ENCODE measurements at regions not wholly inside any gene's neighbourhood (a gene's known extent, or its start where the extent isn't known, plus 50 kb on each side); places are given as distances from the start of the nearest gene placed in this dataset.

DNA sequence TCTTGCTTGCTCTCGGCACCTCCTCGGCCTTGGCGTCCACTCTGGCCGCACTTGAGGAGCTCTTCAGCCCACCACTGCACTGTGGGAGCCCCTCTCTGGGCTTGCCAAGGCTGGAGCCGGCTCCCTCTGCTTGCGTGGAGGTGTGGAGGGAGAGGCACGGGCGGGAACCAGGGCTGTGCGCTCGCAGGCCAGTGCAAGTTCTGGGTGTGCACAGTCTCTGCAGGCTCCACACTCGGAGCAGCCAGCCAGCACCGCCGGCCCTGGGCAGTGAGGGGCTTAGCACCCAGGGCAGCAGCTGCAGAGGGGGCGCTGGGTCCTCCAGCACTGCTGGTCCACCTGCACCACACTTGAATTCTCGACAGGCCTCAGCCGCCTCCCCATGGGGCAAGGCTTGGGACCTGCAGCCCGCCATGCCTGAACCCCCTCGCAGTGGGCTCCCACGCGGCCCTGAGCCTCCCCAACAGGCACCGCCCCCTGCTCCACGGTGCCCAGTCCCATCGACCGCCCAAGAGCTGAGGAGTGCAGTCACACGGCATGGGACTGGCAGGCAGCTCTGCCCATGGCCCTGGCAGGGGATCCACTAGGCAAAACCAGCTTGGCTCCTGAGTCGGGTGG lies 411.2 kb upstream of the CHAC2 start:
- WGBS, 2 donors (ENCODE audit: low coverage in 1 of 2) = 94% methylated on average over 7 of the region's 26 CpGs; no CpG with 5 or more reads in 1 of the 2 donors
- no peak for ATAC-seq
- Histone ChIP-seq H3K9me3 (peaks cover 0 to 34% (median 0%) of the 10 kb centered on the region in 3 donors), H3K27me3 (no peaks in the 10 kb centered on the region), H3K4me3 (no peak overlapping the region), H3K4me1 (no peaks in the 10 kb centered on the region), H3K27ac (no peak overlapping the region), H3K36me3 (no peaks in the 10 kb centered on the region)
- TF ChIP-seq EP300 (IDR thresholded peaks at IDR 0.05) = no peak
- TF ChIP-seq POLR2A (IDR thresholded peaks at IDR 0.05) = no peak
- no peak for TF ChIP-seq POLR2AphosphoS5 (IDR thresholded peaks at IDR 0.05)

DNA sequence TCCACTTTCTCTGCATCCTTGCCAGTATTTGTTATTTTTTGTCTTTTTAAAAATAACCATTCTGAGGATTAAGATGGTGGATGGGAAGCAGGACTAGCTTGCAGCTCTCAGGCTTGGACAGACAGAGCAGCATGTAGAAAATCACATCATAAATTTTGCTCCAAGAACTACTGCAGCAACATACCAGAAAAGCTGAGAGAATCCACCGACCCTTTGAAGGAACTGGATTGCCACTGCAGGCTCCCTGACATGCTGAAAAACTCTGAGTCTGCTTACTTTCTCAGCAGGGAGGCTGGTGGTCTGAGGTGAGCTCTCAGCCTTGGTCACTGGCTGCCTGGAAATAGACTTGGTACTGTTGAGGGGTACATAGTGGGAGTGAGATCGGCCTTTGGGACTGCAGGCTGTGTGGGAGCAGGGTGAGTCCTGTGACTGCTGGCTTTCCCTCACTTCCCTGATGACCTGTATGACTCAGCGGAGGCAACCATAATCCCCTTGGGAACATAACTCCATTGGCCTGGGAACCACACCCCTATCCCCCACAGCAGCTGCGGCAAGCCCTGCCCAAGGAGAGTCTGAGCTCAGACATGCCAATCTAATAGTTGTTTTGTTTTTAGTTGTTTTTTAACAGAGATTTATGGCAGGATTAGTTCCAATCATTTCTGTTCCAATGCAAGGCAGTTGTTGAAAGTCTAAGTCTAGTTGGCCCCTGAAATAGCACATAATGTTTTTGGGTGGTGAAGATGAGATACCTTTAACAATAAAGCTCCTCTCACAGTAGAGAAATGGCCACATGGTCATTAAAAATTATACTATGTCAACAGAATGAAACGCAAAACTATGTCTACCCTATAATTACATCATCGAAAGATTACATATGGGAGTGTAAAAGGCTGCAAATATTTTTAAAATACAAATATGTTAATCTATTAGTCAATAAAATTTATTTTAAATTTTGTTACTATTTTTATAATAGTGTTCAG lies 414.2 kb upstream of the CHAC2 start:
- TF ChIP-seq, protein P1, sequence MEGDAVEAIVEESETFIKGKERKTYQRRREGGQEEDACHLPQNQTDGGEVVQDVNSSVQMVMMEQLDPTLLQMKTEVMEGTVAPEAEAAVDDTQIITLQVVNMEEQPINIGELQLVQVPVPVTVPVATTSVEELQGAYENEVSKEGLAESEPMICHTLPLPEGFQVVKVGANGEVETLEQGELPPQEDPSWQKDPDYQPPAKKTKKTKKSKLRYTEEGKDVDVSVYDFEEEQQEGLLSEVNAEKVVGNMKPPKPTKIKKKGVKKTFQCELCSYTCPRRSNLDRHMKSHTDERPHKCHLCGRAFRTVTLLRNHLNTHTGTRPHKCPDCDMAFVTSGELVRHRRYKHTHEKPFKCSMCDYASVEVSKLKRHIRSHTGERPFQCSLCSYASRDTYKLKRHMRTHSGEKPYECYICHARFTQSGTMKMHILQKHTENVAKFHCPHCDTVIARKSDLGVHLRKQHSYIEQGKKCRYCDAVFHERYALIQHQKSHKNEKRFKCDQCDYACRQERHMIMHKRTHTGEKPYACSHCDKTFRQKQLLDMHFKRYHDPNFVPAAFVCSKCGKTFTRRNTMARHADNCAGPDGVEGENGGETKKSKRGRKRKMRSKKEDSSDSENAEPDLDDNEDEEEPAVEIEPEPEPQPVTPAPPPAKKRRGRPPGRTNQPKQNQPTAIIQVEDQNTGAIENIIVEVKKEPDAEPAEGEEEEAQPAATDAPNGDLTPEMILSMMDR (IDR thresholded peaks at IDR 0.05) = no peak
- TF ChIP-seq POLR2AphosphoS5 (IDR thresholded peaks at IDR 0.05) = no peak
- TF ChIP-seq EP300 (IDR thresholded peaks at IDR 0.05) = no peak
- TF ChIP-seq POLR2A (IDR thresholded peaks at IDR 0.05) = no peak
- WGBS, 2 donors (ENCODE audit: low coverage in 1 of 2) = 76 to 94% methylated on average over 3 to 4 of the region's 6 CpGs
- Histone ChIP-seq H3K4me3 (no peak overlapping the region), H3K27ac (no peak overlapping the region), H3K36me3 (no peaks in the 10 kb centered on the region), H3K27me3 (no peaks in the 10 kb centered on the region), H3K4me1 (no peaks in the 10 kb centered on the region), H3K9me3 (peaks cover 0 to 25% (median 0%) of the 10 kb centered on the region in 3 donors)
- no peak for ATAC-seq

DNA sequence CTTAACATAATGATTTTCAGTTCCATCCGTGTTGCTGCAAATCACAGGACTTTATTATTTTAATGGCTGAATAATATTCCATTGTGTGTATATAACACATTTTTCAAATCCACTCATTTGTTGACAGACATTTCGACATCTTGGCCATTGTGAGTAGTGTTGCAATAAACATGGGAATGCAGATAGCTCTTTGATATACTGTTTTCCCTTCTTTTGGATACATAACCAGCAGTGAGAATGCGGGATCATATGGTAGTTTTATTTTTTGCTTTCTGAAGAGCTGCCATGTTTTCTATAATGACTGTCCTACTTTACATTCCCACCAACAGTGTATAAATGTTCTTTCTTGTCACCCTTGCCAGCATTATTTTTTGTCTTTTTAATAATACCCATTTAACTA lies 420.3 kb upstream of the CHAC2 start:
- H3K27ac ChIP-seq = no peak overlapping the region
- no peak for ATAC-seq
- H3K27me3 ChIP-seq = no peaks in the 10 kb centered on the region
- H3K4me3 ChIP-seq = no peak overlapping the region
- H3K9me3 ChIP-seq = no peaks in the 10 kb centered on the region
- no peaks in the 10 kb centered on the region for H3K4me1 ChIP-seq
- TF ChIP-seq EP300 (IDR thresholded peaks at IDR 0.05) (no peak), POLR2AphosphoS5 (IDR thresholded peaks at IDR 0.05) (no peak), POLR2A (IDR thresholded peaks at IDR 0.05) (no peak)
- TF ChIP-seq, protein P1 (IDR thresholded peaks at IDR 0.05) = no peak
- H3K36me3 ChIP-seq = no peaks in the 10 kb centered on the region
- 84 to 88% methylated on average over 2 to 3 of the region's 3 CpGs for WGBS, 2 donors (ENCODE audit: low coverage in 1 of 2)

DNA sequence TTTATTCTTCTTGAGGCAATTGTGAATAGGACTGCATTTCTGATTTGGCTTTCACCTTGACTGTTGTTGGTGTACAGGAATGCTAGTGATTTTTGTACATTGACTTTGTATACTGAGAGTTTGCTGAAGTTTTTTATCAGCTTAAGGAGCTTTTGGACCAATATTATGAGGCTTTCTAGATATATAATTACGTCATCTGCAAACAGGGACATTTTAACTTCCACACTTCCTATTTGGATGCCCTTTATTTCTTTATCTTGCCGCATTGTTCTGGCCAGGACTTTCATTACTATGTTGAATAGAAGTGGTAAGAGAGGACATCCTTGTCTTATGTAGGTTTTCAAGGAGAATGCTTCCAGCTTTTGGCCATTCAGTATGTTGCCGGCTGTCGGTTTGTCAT lies 425.4 kb upstream of the CHAC2 start:
- Histone ChIP-seq H3K27ac (no peak overlapping the region), H3K27me3 (no peaks in the 10 kb centered on the region), H3K4me3 (no peak overlapping the region), H3K9me3 (no peaks in the 10 kb centered on the region), H3K36me3 (no peaks in the 10 kb centered on the region), H3K4me1 (no peaks in the 10 kb centered on the region)
- WGBS, 2 donors (ENCODE audit: low coverage in 1 of 2) = 93 to 100% methylated on average over 4 of the region's 4 CpGs
- no peak for ATAC-seq
- TF ChIP-seq EP300 (IDR thresholded peaks at IDR 0.05) (no peak), POLR2A (IDR thresholded peaks at IDR 0.05) (no peak), POLR2AphosphoS5 (IDR thresholded peaks at IDR 0.05) (no peak)
- TF ChIP-seq, protein P1 (IDR thresholded peaks at IDR 0.05) = no peak

DNA sequence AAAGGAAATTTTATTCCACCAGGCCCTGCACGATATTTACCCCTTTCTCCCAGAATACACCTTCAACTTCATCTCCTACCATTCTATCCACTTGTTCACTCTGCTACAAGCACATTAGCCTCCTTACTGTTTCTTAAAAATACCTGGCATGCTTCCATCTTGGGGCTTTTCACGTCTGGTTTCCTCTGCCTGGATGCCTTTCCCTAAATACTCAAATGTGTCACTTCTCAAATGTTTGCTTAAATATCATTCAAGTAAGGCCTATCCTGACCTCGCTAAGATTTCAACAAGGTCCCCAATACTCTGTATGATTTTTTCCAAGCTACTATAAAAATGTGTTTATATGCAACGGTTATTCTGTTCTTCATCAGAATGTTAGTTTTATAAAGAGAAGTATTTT lies 433.0 kb upstream of the CHAC2 start:
- Histone ChIP-seq H3K27ac (no peak overlapping the region), H3K9me3 (no peaks in the 10 kb centered on the region), H3K36me3 (no peaks in the 10 kb centered on the region), H3K4me3 (no peak overlapping the region), H3K27me3 (no peaks in the 10 kb centered on the region), H3K4me1 (no peaks in the 10 kb centered on the region)
- WGBS, 2 donors (ENCODE audit: low coverage in 1 of 2) = 34 to 37% methylated on average over 4 of the region's 4 CpGs
- TF ChIP-seq, protein P1 (IDR thresholded peaks at IDR 0.05) = no peak
- TF ChIP-seq POLR2AphosphoS5 (IDR thresholded peaks at IDR 0.05) = no peak
- TF ChIP-seq POLR2A (IDR thresholded peaks at IDR 0.05) = no peak
- TF ChIP-seq EP300 (IDR thresholded peaks at IDR 0.05) = no peak
- ATAC-seq = no peak
